Left kidney (tissue), 1 donor: ENCODE measurements at regions not wholly inside any gene's neighbourhood (a gene's known extent, or its start where the extent isn't known, plus 50 kb on each side); places are given as distances from the start of the nearest gene placed in this dataset.
"Not testable (repeated sequence)": the region's sequence is repeated elsewhere in the genome, so short reads cannot be mapped to it uniquely, and the experiment has no call there.

Source experiments
- DNase-seq: peaks from one replicate; pipeline ENCODE4 v3.0.0-alpha.2; 2013

DNA sequence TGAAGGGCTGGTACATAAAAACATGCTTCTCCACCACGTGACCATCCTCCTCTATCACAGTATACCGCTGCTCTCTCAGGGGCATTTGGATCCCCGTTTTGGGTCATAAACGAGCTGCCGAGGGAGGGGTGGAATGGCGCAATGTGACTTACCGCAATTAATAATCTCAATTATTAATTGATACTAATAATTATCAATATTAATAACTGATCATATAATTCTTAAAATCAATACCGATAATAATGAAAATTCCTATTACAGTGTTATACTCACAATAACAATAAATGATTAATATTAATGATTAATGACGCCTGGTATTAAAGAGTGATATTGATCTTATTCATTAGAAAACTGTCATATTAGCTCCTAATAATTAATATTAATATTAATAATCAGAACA is 56.1 kb upstream of the FRG2C start:
- DNase-seq = not testable (repeated sequence)

DNA sequence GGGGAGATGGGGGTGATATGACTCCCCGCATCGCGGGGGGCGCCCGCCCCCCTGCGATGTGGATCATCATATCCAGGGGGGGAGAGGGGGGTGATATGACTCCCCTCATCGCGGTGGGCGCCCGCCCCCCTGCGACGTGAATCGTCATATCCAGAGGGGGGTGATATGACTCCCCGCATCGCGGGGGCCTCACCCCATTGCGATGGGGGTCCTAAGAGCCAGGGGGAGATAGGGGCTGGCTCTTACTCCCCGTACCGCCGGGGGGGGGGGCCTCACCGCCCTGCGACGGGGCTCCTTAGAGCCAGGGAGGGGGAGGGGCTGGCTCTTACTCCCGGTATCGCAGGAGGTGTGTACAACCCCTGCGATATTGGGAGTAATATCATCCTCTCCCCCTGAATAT is 54.5 kb upstream of the FRG2C start:
- DNase-seq = not testable (repeated sequence)

DNA sequence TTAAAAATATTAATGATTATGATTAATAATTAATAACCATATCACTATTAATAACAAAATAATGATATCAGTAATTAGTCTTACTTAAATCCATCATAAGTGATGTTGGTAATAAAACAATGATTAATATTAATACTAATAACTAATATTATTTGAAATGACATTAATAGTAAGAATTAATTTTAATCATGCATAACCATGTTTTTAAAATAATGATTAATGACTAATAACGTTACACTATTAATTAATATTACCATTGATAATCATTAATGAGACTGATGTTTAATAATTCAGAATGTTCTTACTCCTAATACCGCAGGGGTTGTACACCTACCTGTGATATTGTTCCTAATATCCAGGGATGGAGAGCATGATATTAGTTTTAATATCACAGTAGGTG is 53.4 kb upstream of the FRG2C start:
- DNase-seq = no peak

DNA sequence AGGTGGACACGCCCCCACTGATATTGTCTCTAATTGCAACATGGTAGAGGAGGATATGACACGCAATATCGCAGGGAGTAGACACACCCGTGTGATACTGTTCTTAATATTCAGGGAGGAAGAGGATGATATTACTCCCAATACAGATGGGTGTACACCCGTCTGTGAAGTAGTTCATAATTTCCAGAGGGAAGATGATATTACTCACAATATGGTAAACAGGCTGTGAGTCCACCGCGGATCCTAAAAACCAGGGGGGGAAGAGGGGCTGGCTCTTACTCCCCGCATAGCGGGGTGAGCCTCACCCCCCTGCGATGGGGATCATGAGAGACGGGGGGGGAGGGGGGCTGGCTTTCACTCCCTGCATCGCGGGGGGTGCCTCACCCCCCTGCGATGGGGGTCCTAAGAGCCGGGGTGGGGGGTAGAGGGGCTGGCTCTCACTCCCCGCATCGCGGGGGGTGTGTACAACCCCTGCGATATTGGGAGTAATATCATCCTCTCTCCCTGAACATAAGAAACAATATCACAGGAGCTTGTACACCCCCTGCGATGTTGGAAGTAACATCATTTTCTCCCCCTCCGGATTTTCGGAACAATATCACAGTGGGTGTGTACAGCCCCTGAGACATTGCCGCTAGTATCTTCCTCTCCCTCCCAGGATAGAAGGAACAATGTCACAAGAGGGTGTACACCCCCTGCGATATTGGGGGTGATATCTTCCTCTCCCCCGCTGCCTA is 52.2 kb upstream of the FRG2C start:
- DNase-seq = not testable (repeated sequence)
